HG02943 (cell line): ENCODE measurements at regions not wholly inside any gene's neighbourhood (a gene's known extent, or its start where the extent isn't known, plus 50 kb on each side); places are given as distances from the start of the nearest gene placed in this dataset.
"Not testable (repeated sequence)": the region's sequence is repeated elsewhere in the genome, so short reads cannot be mapped to it uniquely, and the experiment has no call there.

Experiments
- ATAC-seq: cut with Tn5 transposase; IDR thresholded peaks from one replicate; pipeline ENCODE4 v1.9.1; 2021; ENCODE audit warnings: mild to moderate bottlenecking, low read depth, moderate library complexity; ENCODE audit not compliant: unreplicated experiment

- no peak for ATAC-seq
Measured at GRCh38 chr7:68247126-68247525, 1250.5 kb downstream of the TYW1 start.

- ATAC-seq, result no peak
Measured at GRCh38 chr7:68247571-68247970, 1250.9 kb downstream of the TYW1 start.

GRCh38 chr7:68248973-68249372, 1252.3 kb downstream of the TYW1 start:
- ATAC-seq, result no peak

- no peak for ATAC-seq
Measured at GRCh38 chr7:68249611-68250010, 1253.0 kb downstream of the TYW1 start.

GRCh38 chr7:68250143-68250542, 1253.5 kb downstream of the TYW1 start:
- ATAC-seq, result no peak

GRCh38 chr7:68254815-68255214, 1258.2 kb downstream of the TYW1 start:
- not testable (repeated sequence) for ATAC-seq

- ATAC-seq, result no peak
Measured at GRCh38 chr7:68256295-68256694, 1259.7 kb downstream of the TYW1 start.

- ATAC-seq, result no peak
Measured at GRCh38 chr7:68258609-68259008, 1262.0 kb downstream of the TYW1 start.

- no peak for ATAC-seq
Measured at GRCh38 chr7:68265258-68265657, 1268.6 kb downstream of the TYW1 start.

- no peak for ATAC-seq
Measured at GRCh38 chr7:68266004-68266579, 1269.5 kb downstream of the TYW1 start.

- no peak for ATAC-seq
Measured at GRCh38 chr7:68267486-68267885, 1270.9 kb downstream of the TYW1 start.

- no peak for ATAC-seq
Measured at GRCh38 chr7:68269405-68269804, 1272.8 kb downstream of the TYW1 start.

GRCh38 chr7:68272507-68272906, 1275.9 kb downstream of the TYW1 start:
- no peak for ATAC-seq

GRCh38 chr7:68276725-68277124, 1280.1 kb downstream of the TYW1 start:
- ATAC-seq, result no peak

- ATAC-seq, result no peak
Measured at GRCh38 chr7:68279827-68280400, 1283.3 kb downstream of the TYW1 start.

- no peak for ATAC-seq
Measured at GRCh38 chr7:68280931-68281330, 1284.3 kb downstream of the TYW1 start.

GRCh38 chr7:68288144-68288593, 1291.5 kb downstream of the TYW1 start:
- no peak for ATAC-seq

- no peak for ATAC-seq
Measured at GRCh38 chr7:68291710-68292109, 1295.1 kb downstream of the TYW1 start.

GRCh38 chr7:68295386-68295785, 1298.8 kb downstream of the TYW1 start:
- no peak for ATAC-seq

- no peak for ATAC-seq
Measured at GRCh38 chr7:68304536-68304935, 1293.7 kb upstream of the AUTS2 start.

- no peak for ATAC-seq
Measured at GRCh38 chr7:68306692-68307107, 1291.6 kb upstream of the AUTS2 start.

- ATAC-seq, result no peak
Measured at GRCh38 chr7:68309271-68309670, 1289.0 kb upstream of the AUTS2 start.

GRCh38 chr7:68309806-68310205, 1288.5 kb upstream of the AUTS2 start:
- ATAC-seq, result no peak
